Neural cell (in vitro differentiated cells): ENCODE measurements at regions not wholly inside any gene's neighbourhood (a gene's known extent, or its start where the extent isn't known, plus 50 kb on each side); places are given as distances from the start of the nearest gene placed in this dataset.

Experiments used
- CTCF ChIP-seq: fragments of 450-650 bp; IDR thresholded peaks from 2 replicates; pipeline ENCODE4 v1.5.1; 2014; ENCODE audit warnings: antibody characterized with exemption, mild to moderate bottlenecking, moderate library complexity; ENCODE audit not compliant: poor library complexity, severe bottlenecking
- MXI1 ChIP-seq: fragments of 450-650 bp; conservative IDR thresholded peaks from 2 replicates; pipeline ENCODE4 v1.6.1; 2014; ENCODE audit warnings: antibody characterized with exemption, mild to moderate bottlenecking; ENCODE audit not compliant: poor library complexity, severe bottlenecking
- TAF1 ChIP-seq: IDR thresholded peaks from 2 replicates; pipeline ENCODE4 v1.6.1; 2012; ENCODE audit warnings: low read depth

DNA sequence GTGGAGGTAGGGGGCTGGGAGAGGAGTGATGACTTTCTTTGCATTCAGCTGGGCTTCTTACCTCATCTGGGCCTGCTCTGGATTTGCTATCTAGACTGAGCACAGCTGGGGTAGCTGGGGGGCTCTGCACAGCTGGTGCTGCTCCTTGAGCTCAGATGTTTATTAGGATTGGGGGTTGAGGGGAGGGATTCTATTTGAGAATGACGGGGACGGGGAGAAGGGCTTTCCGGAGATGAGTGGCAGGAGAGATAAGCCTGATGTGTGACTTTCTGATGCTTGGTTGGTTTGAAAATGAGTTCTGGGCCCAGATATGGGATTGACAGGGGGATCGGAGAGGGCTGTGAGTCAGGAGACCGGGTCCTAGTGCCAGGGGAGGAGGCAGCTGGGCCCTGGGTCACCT lies 146.1 kb upstream of the CSF3R start:
- TF ChIP-seq CTCF (no peak), MXI1 (no peak), TAF1 (no peak)
